ENCODE measurements at regions not wholly inside any gene's neighbourhood (a gene's known extent, or its start where the extent isn't known, plus 50 kb on each side); places are given as distances from the start of the nearest gene placed in this dataset.

GRCh38 chr20:40156600-40157317 lies 532.3 kb downstream of the MAFB start:
- TF ChIP-seq CTCF (IDR thresholded peaks at IDR 0.05; ENCODE audit: control insufficient read depth, insufficient read depth, low read depth, low read length, missing control alignments): no peak
- no peak overlapping the region for H3K4me3 ChIP-seq (ENCODE audit: control insufficient read depth, low read depth, low read length)

GRCh38 chr20:40154514-40154913 lies 534.5 kb downstream of the MAFB start:
- H3K4me3 ChIP-seq (ENCODE audit: control insufficient read depth, low read depth, low read length): no peak overlapping the region
- no peak for DNase-seq (ENCODE audit: low read depth)
- no peak for TF ChIP-seq CTCF (IDR thresholded peaks at IDR 0.05; ENCODE audit: control insufficient read depth, insufficient read depth, low read depth, low read length, missing control alignments)

More at GRCh38 chr20:40156600-40157317, 532.3 kb downstream of the MAFB start:
- DNase-seq (ENCODE audit: low read depth): no peak

GRCh38 chr20:40148886-40149285 lies 540.1 kb downstream of the MAFB start:
- TF ChIP-seq CTCF (IDR thresholded peaks at IDR 0.05; ENCODE audit: control insufficient read depth, insufficient read depth, low read depth, low read length, missing control alignments): no peak
- H3K4me3 ChIP-seq (ENCODE audit: control insufficient read depth, low read depth, low read length): no peak overlapping the region
- DNase-seq (ENCODE audit: low read depth): no peak

- no peak for DNase-seq (ENCODE audit: low read depth)
- no peak for TF ChIP-seq CTCF (IDR thresholded peaks at IDR 0.05; ENCODE audit: control insufficient read depth, insufficient read depth, low read depth, low read length, missing control alignments)
- H3K4me3 ChIP-seq (ENCODE audit: control insufficient read depth, low read depth, low read length): no peak overlapping the region
These were observed 543.0 kb downstream of the MAFB start for GRCh38 chr20:40146071-40146470.

GRCh38 chr20:40144581-40144980 lies 544.5 kb downstream of the MAFB start:
- TF ChIP-seq CTCF (IDR thresholded peaks at IDR 0.05; ENCODE audit: control insufficient read depth, insufficient read depth, low read depth, low read length, missing control alignments): no peak
- H3K4me3 ChIP-seq (ENCODE audit: control insufficient read depth, low read depth, low read length): no peak overlapping the region
- DNase-seq (ENCODE audit: low read depth): no peak

GRCh38 chr20:40134176-40134575 lies 554.9 kb downstream of the MAFB start:
- H3K4me3 ChIP-seq (ENCODE audit: control insufficient read depth, low read depth, low read length): no peak overlapping the region
- DNase-seq (ENCODE audit: low read depth): no peak
- no peak for TF ChIP-seq CTCF (IDR thresholded peaks at IDR 0.05; ENCODE audit: control insufficient read depth, insufficient read depth, low read depth, low read length, missing control alignments)
